ENCODE measurements at regions not wholly inside any gene's neighbourhood (a gene's known extent, or its start where the extent isn't known, plus 50 kb on each side); places are given as distances from the start of the nearest gene placed in this dataset.

DNA sequence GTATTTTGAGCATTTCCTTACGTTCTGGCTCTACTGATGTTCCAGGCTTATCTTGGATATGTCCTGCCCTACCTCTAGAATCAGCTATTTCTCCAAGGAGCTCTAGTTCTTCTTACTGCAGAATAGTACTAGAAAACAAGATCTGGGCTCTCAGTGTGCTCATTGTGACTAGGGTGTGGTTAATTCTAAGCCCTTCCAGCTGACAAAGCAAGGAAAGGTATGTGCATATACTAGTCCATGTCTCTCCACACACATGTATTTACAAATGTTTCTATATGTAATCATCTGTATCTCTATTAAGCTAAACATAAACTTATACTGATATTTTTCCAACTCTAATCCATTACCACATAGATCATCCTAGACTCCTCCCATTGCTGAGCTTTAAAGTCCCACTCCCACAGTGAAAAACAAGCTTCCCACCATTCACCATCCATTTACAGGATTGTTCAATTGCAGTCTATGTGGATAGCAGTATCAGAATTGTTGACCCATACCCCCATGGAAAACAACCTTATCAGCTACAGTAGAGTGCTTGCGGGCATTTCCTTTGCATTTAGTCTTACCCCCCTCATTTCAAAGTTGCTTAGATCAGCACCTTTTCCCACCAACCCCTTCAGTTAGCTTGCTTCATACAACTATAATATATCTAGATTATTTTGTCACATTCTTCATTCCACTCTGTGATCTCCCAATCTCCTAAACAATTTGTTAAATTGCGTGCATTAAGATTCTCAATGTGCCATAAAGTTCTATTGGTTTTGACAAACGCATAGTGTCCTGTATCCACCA, 194.5 kb downstream of the SOX9 start:
- Histone ChIP-seq H3K4me2 (ENCODE audit: low read depth, low read length, poor library complexity, severe bottlenecking) (no peak overlapping the region), H3K79me2 (ENCODE audit: insufficient read depth, low read length) (no peaks in the 10 kb centered on the region), H3K9me2 (replicated peaks; ENCODE audit: low read depth, low read length) (no peaks in the 10 kb centered on the region), H3K9ac (ENCODE audit: low read depth, low read length, poor library complexity, severe bottlenecking) (no peak overlapping the region), H3K4me1 (ENCODE audit: insufficient read depth, low read length, poor library complexity, severe bottlenecking) (no peaks in the 10 kb centered on the region), H4K20me1 (ENCODE audit: insufficient read depth, low read length, poor library complexity, severe bottlenecking) (no peaks in the 10 kb centered on the region), H3F3A (ENCODE audit: low read depth) (no peaks in the 10 kb centered on the region), H3K9me3 (ENCODE audit: insufficient read depth, low read depth, low read length) (peaks cover 4% of the 10 kb centered on the region; the same call in 1 of the 2 replicates), H2AFZ (ENCODE audit: low read length) (no peak overlapping the region), H3K27me3 (ENCODE audit: insufficient read depth, low read length, poor library complexity, severe bottlenecking) (no peaks in the 10 kb centered on the region), H3K4me3 (ENCODE audit: low read length, poor library complexity, severe bottlenecking) (no peak overlapping the region), H3K36me3 (ENCODE audit: insufficient read depth, low read length) (no peaks in the 10 kb centered on the region)
- TF ChIP-seq CTCF (conservative IDR thresholded peaks at IDR 0.05; ENCODE audit: low read length) (no peak), EZH2phosphoT487 (IDR thresholded peaks at IDR 0.05; ENCODE audit: borderline replicate concordance) (no peak)

DNA sequence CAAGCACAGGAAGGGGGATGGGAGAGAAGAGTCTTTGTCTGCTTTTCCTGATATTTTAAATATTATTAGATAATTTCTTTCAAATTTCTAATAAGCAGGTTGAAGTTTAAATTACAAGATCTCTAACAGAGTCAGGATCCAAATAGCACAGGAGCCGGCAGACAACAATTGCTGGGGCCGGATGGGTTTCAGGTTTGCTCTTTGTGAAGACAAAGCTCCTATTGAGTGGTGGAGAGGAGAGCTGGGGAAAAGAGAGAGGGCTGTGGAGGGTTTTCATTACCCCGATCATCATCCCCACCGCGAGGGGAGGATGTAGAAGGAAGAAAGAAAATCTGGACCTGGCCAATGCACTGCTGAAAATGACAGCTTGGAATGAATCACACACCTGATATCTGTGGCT, 197.3 kb downstream of the SOX9 start:
- H3K9ac ChIP-seq (ENCODE audit: low read depth, low read length, poor library complexity, severe bottlenecking): no peak overlapping the region
- TF ChIP-seq CTCF (conservative IDR thresholded peaks at IDR 0.05; ENCODE audit: low read length) (no peak), EZH2phosphoT487 (IDR thresholded peaks at IDR 0.05; ENCODE audit: borderline replicate concordance) (no peak)
- H3K9me2 ChIP-seq (replicated peaks; ENCODE audit: low read depth, low read length): no peaks in the 10 kb centered on the region
- H3K4me2 ChIP-seq (ENCODE audit: low read depth, low read length, poor library complexity, severe bottlenecking): no peak overlapping the region
- H3F3A ChIP-seq (ENCODE audit: low read depth): no peaks in the 10 kb centered on the region
- H3K4me1 ChIP-seq (ENCODE audit: insufficient read depth, low read length, poor library complexity, severe bottlenecking): no peaks in the 10 kb centered on the region
- no peaks in the 10 kb centered on the region for H4K20me1 ChIP-seq (ENCODE audit: insufficient read depth, low read length, poor library complexity, severe bottlenecking)
- H3K9me3 ChIP-seq (ENCODE audit: insufficient read depth, low read depth, low read length): peaks cover 9% of the 10 kb centered on the region; the same call in 1 of the 2 replicates
- H2AFZ ChIP-seq (ENCODE audit: low read length): no peak overlapping the region
- H3K79me2 ChIP-seq (ENCODE audit: insufficient read depth, low read length): no peaks in the 10 kb centered on the region
- H3K4me3 ChIP-seq (ENCODE audit: low read length, poor library complexity, severe bottlenecking): no peak overlapping the region
- no peaks in the 10 kb centered on the region for H3K27me3 ChIP-seq (ENCODE audit: insufficient read depth, low read length, poor library complexity, severe bottlenecking)
- H3K36me3 ChIP-seq (ENCODE audit: insufficient read depth, low read length): no peaks in the 10 kb centered on the region

DNA sequence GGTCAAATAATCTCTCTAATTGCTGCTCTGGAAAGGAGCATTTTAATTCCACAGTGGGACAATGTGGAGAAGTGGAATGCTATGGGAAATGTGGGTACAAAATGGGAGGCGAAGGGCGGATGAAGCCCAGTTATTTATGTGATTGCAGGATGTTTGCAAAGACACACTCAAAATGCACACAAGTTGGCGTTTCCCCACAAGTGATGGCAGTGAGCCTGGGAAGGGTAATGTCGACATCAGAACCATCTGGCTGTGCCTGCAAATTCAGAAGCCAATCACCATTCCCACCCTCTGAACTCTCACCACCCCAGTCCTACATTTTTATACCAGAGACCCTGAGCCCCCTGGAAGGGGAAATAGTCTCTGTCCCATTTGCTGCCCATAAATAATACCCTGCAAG, 201.1 kb downstream of the SOX9 start:
- H3K9ac ChIP-seq (ENCODE audit: low read depth, low read length, poor library complexity, severe bottlenecking): no peak overlapping the region
- H3K4me3 ChIP-seq (ENCODE audit: low read length, poor library complexity, severe bottlenecking): no peak overlapping the region
- peaks cover 9% of the 10 kb centered on the region; the same call in 1 of the 2 replicates for H3K9me3 ChIP-seq (ENCODE audit: insufficient read depth, low read depth, low read length)
- no peaks in the 10 kb centered on the region for H4K20me1 ChIP-seq (ENCODE audit: insufficient read depth, low read length, poor library complexity, severe bottlenecking)
- no peaks in the 10 kb centered on the region for H3F3A ChIP-seq (ENCODE audit: low read depth)
- no peaks in the 10 kb centered on the region for H3K4me1 ChIP-seq (ENCODE audit: insufficient read depth, low read length, poor library complexity, severe bottlenecking)
- H3K36me3 ChIP-seq (ENCODE audit: insufficient read depth, low read length): no peaks in the 10 kb centered on the region
- H2AFZ ChIP-seq (ENCODE audit: low read length): no peak overlapping the region
- no peaks in the 10 kb centered on the region for H3K9me2 ChIP-seq (replicated peaks; ENCODE audit: low read depth, low read length)
- H3K4me2 ChIP-seq (ENCODE audit: low read depth, low read length, poor library complexity, severe bottlenecking): no peak overlapping the region
- TF ChIP-seq EZH2phosphoT487 (IDR thresholded peaks at IDR 0.05; ENCODE audit: borderline replicate concordance) (no peak), CTCF (conservative IDR thresholded peaks at IDR 0.05; ENCODE audit: low read length) (no peak)
- H3K79me2 ChIP-seq (ENCODE audit: insufficient read depth, low read length): no peaks in the 10 kb centered on the region
- no peaks in the 10 kb centered on the region for H3K27me3 ChIP-seq (ENCODE audit: insufficient read depth, low read length, poor library complexity, severe bottlenecking)

Data from Loucy (cell line).